HT-29 (cell line): ENCODE measurements at regions not wholly inside any gene's neighbourhood (a gene's known extent, or its start where the extent isn't known, plus 50 kb on each side); places are given as distances from the start of the nearest gene placed in this dataset.

Experiments used
- DNase-seq: peaks from one replicate; pipeline ENCODE4 v3.0.0-alpha.2; 2015; ENCODE audit warnings: low spot score

DNA sequence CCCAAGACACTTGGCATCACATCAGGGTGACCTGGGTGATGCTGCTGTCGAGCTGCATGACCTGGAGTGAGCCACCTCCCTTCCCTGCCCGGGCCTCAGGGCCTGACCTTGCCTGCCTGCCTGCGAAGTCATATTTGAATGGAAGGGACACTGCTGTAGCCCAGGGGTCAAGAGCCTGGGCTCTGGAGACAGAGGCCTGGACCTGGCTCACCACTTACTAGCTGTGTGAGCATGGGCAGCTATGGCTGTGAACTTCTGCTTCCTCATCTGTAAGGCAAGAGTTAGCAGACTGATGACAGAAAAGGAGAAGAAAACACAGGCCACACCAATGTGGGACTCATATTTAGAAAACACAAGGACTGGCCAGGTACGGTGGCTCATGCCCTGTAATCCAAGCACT lies 118.7 kb downstream of the ZFP36L2 start:
- no peak for DNase-seq

DNA sequence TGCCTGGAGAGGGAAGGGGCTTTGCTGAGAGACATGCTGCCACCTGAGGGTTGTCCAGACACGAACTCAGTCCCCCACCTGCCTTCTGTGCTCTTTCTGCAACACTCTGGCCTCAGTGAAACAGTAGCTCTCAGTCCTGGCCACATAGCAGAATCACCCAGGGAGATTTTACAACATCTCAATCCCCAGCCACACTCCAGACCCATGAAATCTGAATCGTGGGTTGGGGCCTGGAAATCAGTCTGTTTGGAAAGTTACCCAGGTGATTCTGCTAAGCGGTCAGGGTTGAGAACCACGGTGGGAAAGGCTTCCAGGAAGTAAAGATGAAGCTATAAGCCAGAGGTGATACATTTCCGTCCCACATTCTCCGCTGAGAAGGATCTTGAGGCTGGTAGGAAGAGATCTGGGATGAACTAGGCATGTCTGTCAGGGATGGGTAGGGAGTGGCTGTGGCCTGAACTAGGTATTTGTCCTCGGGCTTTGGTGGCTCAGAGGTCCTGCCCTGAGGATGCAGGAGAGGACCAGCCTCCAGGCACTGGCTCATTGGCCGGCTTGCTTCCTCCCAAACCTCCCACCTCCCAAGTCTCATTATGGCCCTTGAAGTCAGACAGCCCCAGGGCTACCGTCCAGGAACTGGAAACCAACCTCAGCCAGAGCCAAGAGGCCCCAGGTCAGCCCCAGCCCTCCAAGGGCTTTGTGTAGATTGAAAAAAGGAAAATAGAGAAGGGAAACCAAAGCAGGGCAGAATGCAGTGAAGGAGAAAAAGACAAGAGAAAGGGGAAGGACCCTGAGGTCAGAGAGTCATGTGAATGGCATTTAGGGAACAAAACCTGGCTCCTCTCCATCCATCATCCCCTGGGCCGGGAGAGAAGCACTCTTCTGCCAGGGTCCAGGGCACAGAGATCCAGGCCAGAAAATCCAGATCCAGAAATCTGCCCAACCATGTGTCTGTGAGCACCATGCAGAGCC lies 119.6 kb downstream of the ZFP36L2 start:
- DNase-seq = no peak

DNA sequence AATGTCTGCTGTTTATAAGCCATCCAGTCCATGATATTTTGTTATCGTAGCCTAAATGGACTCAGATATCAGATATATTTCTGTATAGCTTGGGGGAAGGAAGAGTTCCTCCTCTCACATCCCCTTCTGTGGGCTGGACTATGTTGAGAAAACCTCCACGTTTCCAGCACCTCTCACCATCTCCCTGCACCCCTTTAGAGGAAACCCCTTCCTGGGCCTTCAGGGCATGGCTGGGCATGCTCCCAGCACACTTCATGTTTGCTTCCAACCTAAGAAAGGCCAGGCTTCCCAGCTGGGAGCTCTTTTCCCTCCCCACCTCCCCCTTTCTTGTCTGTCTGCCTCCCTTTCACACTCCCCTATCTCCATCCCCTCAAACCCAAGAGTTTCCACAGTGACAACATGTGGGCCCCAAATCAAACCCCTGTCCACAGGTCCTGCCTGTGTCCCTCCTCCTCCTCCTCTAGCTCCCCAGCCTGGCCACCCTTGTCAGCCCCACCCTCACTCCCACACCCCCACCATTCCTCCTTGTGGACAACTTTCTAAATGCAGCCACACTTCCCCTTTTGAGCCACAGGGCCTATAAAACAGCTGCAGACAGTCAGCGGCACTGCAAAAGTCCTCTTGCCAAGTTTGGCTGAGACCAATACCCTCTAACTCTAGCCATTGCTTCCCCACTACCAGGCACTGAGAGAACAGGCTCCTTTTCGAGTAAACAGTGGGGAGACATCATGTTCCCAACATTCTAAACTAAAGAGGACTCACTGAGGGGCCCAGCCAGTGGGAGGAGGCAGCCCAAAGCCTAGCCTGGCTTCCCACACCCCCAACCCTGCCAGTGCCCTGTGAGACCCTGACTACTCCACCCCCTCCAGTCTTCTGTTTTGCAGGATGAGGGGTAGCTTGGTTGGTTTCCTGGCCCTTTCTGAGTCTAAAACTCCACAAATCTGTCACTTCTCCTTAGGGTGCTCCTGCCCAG lies 120.5 kb downstream of the ZFP36L2 start:
- peak; percentile 59 for DNase-seq

DNA sequence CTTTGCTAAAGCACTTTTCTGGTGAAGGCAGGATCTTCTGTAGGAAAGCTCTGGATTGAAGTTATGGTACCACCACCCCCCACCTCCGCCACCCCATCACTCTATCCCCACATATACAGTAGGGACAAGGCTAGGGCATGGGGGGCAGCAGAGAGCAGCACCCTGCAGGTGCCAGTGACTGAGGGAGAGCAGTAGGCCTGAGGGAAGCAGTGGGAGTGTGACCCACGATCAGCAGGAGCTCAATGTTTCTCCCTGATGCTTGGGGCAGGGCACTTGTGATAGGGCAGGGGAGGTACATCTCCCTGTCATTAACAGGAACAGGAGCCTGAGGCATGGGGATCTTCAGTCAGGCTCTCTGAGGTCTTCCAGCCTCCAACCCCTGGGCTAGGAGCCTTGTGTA lies 121.6 kb downstream of the ZFP36L2 start:
- no peak for DNase-seq

DNA sequence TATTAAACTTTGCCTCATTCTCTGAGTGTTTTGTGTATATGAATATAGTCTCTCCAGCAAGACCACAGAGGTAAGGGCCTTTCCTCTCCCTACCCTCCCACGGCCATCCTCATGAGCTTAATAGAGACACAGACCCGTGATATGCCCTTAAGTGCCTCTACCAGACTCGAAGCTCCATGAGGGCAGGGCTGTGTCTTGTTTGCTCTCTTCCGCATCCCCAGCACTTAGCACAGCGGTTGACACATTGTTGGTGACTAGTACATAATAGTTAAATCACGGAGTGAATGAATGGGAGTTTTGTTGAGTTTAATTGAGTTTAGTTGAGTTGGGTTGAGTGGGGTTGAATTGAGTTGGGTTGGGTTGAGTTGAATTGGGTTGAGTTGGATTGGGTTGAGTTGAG lies 122.3 kb downstream of the ZFP36L2 start:
- DNase-seq = no peak

DNA sequence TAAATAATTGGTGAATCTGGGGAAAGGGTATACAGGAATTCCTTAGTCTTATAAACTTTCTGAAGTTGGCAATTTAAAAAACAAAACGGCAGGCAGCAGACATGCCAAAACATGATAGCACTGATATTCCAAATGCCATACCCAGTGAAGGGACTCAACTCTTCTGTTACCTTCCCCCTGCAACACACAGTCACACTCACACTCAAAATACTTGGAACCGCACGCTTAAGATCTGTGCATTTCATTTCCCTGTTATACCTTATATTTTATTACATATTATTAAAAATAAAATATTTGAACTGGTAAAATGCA lies 123.4 kb downstream of the ZFP36L2 start:
- no peak for DNase-seq

DNA sequence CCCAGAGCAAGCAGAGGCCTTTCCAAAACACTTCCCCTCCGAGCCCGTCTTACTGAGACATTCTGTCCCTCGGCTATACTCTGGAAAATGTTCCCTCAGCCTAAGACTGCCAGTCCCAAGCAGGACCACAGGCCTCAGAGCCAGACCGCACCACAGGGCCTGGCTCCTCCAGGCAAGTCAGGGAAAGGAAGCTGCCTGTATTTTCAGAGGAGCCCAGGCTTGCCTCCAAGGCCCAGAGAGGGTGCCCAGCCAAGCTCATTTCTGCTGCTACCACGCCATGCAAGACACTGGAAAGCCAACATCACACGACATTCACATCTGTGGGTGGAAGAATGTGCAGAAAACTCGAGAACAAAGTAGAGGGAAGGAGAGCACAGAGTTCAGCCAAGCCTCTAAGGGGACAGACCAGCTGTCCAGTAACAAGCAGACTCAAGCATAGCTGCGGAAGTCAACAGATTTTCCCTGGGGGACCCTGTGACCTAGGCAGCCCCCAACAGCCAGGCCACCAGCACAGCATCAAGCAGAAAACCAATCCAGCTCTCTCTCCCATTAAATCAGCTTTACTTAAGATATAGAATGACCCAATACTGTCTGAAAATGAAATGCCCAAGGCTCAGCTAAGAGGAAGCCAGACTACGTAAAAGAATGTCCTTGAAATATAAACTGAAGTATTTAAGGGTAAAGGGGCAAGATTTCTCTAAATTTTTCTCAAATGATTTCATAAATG lies 123.9 kb downstream of the ZFP36L2 start:
- no peak for DNase-seq

DNA sequence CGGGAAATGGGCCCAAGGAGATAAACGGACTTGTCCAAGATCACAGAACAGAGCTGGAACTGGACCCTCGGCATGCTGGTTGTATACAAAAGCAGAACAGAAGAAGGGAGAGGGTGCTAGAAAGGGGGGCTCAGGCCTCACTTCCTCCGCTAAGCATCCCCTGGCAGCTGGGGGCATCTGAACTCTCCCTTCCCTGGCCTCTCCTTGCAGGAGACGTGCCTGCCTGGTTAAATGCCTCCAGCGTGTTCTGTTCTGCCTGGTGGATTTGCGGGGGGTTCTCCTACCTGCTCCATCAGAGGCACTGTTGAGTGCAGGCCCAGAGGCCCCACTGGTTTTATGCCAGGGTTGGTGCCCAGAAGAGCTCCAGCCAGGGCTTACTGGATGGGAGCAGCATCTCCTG lies 124.7 kb downstream of the ZFP36L2 start:
- DNase-seq = no peak

DNA sequence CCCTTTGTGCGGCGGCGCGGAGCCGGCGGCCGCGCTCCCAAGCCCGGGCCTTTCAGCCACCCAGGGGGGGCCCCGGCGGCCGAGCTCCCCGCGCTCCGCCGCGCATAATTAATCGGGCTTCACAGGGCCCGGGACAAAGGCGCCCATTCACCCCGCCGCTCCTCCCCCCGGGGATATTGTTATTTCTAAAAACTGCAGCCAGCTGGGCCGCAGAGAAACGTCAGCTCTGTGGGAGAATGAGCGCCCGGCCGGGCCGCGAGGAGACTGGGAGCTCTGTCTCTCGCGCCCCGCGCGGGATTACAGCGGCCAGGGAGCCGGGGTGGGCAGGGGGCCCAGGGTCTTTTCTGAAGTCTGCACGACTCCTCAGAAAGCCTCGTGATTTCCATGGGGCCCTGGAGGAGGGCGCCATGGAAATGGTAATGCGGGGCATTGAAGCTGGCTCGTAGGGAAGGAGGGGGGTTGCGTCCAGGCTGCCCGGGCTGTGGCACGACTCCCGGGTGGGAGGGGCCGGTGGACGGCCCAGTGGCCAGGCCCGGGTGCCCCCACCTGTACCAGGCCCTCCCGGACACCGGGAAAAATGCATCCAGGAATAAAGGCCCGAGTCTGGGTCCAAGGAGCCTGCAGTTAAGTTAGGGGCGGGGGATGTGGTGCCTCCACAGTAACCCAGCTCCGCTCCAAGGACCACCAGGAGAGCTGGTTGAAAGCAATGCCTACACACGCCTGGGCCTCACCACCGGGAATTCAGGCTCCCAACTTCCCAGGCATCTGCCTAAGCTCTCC lies 125.3 kb downstream of the ZFP36L2 start:
- DNase-seq = peak; percentile 43

DNA sequence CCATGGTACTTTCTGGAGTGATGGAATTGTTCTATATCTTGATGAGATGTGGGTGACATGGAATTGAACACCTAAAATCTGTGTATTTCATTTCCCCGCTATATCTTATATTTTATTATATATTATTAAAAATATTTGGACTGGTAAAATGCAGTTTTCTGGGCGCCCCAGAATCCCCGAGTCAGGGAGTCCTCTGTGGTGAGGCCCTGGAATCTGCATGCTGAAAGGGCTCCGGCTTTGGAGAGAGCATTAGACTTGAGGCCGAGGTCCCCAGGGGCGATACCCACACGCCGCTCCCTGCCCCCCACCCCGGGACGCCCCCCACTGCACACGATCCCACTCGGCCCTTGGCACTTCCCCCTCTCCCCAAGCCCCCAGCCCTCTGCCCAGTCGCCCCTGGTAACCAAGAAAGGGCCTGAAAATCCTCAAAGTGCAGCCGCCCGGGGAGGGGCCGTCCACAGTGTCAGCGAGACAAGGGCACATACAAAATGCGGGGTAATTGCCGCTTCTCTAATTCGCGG lies 126.0 kb downstream of the ZFP36L2 start:
- no peak for DNase-seq

DNA sequence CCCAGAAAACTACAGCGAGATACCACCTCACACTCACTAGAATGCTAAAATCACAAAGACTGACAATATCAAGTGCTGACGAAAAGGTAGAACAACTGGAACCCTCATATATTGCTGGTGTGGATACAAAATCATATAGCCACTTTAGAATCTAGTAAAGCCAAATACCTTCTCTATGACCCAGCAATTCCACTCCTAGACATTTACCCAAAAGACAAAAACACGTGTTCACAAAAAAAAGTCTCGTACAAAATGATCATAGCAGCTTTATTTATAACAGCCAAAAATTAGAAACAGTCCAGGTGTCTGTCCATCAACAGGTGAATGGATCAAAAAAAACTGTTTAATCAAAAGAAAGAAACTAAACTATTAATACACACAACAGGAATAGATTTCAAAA lies 126.6 kb downstream of the ZFP36L2 start:
- no peak for DNase-seq

DNA sequence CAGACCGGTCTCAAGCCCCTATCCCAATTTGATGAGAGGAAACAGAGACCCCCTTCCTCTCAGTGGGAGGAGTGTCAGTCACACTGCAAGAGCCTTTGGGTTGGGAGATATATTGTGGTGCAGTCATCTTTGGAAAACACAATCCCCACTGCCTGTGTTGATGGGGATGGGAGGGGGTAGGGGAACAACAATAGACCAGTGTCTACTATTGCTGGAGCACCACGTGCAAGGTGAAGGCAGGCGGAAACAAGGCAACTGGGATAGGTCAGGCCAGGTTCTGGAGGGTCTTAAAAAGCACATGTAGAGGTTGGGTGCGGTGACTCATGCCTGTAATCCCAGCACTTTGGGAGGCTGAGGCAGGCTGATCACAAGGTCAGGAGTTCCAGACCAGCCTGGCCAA lies 127.9 kb downstream of the ZFP36L2 start:
- no peak for DNase-seq

DNA sequence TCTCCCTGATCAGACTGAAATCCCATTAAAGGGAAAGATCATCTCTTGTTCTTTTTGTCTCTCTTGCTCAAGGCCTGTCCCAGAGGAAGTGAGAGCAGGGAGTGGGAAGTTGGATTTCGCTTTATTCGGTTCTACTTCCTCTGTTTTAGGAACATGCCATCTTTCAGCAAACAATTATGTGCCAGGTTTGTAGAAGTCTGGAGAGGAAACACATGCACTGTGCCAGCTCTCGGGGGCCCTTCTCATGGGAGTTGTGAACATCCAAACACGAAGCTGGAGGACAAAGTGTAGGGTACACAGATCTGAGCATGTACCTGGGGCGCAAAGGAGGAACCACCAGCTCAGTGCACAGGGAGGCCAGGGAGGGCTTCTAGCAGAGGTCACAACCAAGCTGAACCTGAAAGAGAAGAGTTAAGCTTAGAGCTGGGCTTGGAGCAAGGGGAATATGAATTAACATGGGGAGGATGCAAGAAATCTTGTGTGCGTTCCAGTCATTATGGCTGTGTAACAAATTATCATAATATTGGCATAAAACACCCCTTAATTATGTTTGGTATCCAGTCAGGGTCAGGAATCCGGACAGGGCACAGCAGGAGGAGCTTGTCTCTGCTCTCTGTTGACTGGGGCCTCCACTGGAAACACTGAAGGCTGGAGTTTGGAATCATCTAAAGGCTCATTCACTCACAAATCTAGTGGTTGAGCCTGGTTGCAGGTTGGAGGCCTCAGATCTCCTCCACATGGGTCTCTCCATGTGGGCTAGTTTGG lies 128.6 kb downstream of the ZFP36L2 start:
- no peak for DNase-seq

DNA sequence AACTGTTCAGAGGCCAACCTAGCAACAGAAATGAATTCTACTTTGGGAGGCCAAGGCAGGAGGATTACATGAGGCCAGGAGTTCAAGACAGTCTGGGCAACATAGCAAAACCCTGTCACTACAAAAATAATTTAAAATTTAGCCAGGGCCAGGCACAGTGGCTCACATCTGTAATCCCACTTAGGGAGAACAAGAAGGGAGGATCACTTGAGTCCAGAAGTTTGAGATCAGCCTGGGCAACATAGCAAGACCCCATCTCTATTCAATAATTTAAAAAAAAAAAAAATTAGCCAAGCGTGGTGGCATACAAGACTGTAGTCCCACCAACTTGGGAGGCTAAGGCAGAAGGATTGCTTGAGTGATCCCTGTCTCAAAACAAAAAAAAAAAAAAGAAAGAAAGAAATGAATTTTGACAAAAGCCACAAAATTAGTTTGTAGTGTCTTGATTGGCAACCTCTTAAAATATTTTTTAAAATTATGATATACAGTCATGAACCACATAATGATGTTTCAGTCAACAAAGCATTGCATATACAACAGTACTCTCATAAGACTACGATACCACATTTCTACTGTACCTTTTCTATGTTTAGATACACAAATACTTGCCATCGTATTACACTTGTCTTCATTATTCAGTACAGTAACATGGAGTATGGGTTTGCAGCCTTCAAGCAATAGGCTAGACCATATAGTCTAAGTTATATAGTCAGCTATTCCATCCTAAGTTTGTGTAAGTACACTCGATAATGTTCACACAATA lies 130.7 kb downstream of the ZFP36L2 start:
- no peak for DNase-seq

DNA sequence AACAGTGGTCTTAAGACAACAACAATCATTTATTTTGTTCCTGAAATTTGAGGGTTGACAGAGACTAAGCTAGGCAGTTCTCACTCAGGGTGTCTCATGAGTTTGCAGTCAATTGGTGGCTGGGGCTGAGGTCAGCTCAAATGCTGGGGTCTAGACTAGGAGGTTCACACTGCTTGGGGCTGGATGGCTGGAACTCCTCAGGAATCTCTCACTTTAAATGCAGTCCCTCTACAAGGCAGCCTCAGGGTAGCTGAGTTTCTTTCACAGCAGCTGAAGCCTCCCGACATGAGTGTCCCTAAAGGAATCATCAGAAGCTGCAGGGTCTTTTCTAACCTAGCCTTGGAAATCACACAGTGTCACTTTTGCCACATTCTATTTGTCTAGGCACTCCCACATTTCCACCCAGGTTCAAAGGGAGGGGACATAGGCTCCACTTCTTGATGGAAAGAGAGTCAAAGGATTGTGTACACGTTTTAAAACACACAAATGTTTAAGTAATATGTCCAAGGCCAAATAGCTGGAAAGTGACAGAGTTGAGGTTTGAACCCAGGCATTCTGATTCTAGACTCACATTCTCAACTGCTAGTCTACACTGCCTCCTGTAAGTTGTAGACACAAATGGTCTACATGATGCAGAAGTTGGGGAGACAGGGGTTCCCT lies 133.8 kb downstream of the ZFP36L2 start:
- DNase-seq = no peak

DNA sequence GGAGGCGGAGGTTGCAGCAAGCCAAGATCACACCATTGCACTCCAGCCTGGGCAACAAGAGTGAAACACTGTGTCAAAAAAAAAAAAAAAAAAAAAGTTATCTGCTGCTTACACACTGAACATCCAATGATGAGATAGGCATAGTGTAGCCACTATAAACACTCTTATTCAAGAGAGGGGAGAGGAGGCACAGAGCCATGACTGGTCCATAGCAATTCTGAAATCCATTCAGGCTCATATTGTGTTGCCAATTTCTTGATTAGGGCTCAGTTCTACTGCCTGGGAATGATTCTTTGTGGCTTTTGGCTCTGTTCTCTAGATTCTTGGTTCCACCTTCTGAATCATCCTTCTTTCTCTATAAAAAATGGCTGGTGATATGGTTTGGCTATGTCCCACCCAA lies 136.1 kb downstream of the ZFP36L2 start:
- DNase-seq = no peak

DNA sequence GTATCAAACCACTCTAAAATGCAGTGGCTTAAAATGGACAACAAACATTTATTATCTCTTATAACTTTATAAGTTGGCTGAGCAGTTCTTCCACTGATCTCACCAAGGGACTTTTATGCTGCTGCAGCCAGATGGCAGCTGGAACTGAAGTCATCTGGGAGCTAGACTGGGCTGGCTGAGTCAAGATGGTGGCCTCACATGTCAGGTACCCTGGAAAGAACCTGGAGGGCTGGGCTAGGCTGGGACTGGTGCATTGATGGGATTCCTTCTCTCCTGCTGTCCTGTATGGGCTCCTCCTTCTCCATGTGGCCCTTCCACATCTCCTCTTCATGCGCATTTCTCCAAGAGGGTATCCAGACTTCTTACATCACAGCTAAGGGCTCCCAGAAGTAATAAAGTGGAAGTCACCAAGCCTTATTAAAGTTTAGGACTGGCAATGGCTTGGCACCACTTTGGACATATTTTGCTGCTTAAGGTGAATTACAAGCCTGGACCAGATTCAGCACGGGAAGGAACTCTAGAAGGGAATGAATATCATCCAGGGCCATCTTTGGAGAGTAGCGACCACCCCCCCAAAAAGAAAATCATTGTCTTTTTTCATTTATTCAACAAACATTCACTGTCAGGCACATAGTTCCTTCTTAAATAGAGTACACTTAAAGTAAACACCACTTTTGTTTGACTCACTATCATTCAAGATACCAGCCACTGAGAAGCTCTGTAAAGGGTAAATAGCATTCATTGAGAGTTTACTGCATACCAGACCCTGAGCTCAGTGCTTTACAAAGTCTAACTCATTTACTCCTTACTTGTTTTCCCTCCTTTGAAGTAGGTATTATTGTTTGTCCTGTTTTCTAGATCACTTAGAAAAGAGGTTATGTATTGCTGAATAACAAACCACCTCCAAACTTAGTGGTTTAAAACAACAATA lies 138.0 kb downstream of the ZFP36L2 start:
- DNase-seq = no peak

DNA sequence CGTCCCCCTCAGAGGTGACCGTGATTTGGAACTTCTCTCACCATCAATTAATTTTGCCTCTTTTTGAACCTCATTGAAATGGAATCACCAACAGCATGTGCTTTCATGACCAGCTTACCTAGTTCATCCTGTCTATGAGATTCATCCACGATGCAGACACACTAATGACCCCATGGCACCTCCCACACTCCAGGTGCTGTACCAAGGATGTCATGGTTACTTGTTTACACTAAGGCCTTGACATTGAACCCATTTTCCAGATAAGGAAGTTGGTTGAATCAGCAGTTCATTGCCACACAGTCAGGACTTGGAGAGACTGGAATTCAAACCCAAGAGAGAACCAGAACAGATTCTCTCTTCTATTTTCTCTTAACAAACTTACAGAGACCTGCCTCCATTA lies 139.0 kb downstream of the ZFP36L2 start:
- no peak for DNase-seq
